H9 (cell line): ENCODE measurements at regions not wholly inside any gene's neighbourhood (a gene's known extent, or its start where the extent isn't known, plus 50 kb on each side); places are given as distances from the start of the nearest gene placed in this dataset.

Experiments
- DNase-seq: peaks from one replicate; pipeline ENCODE4 v3.0.0-alpha.2; 2017
- H2AFZ ChIP-seq: one replicate; pipeline ENCODE4 v1.6.1; 2013; ENCODE audit warnings: mild to moderate bottlenecking, low read length, control low read depth, moderate library complexity
- H2AK5ac ChIP-seq: 2 replicates; pipeline ENCODE4 v1.6.1; 2013; ENCODE audit warnings: low read length, control low read depth, mixed read lengths; ENCODE audit not compliant: insufficient read length
- H2BK120ac ChIP-seq: one replicate; pipeline ENCODE4 v1.6.1; 2013; ENCODE audit warnings: low read depth, mild to moderate bottlenecking, low read length, control low read depth, inconsistent platforms; ENCODE audit not compliant: poor library complexity, severe bottlenecking
- H2BK12ac ChIP-seq: 2 replicates; pipeline ENCODE4 v1.6.1; 2013; ENCODE audit warnings: low read length, control low read depth, mixed read lengths, low read depth; ENCODE audit not compliant: insufficient read length
- H2BK15ac ChIP-seq: 2 replicates; pipeline ENCODE4 v1.6.1; 2013; ENCODE audit warnings: low read depth, low read length, control low read depth
- H2BK20ac ChIP-seq: one replicate; pipeline ENCODE4 v1.6.1; 2013; ENCODE audit warnings: low read depth, mild to moderate bottlenecking, low read length, control low read depth, inconsistent platforms; ENCODE audit not compliant: poor library complexity, severe bottlenecking
- H2BK5ac ChIP-seq: 2 replicates; pipeline ENCODE4 v1.6.1; 2013; ENCODE audit warnings: low read length, control low read depth, mixed read lengths; ENCODE audit not compliant: insufficient read length
- H3K14ac ChIP-seq: 2 replicates; pipeline ENCODE4 v1.6.1; 2013; ENCODE audit warnings: low read length, control low read depth; ENCODE audit not compliant: insufficient read depth
- H3K18ac ChIP-seq: 2 replicates; pipeline ENCODE4 v1.6.1; 2013; ENCODE audit warnings: low read depth, mild to moderate bottlenecking, mixed read lengths, low read length, control low read depth; ENCODE audit not compliant: insufficient read length
- H3K23ac ChIP-seq: 2 replicates; pipeline ENCODE4 v1.6.1; 2013; ENCODE audit warnings: low read length, control low read depth, mixed read lengths, low read depth; ENCODE audit not compliant: insufficient read length
- H3K23me2 ChIP-seq: 2 replicates; pipeline ENCODE4 v1.6.1; 2013; ENCODE audit warnings: low read depth, mild to moderate bottlenecking, mixed read lengths, low read length, control low read depth; ENCODE audit not compliant: insufficient read length, poor library complexity, severe bottlenecking
- H3K27ac ChIP-seq: 2 replicates; pipeline ENCODE4 v1.5.1; 2013; ENCODE audit warnings: low read length, control low read depth, mixed read lengths, low read depth; ENCODE audit not compliant: insufficient read length
- H3K27me3 ChIP-seq: 2 replicates; pipeline ENCODE4 v1.6.1; 2013; ENCODE audit warnings: low read length, control low read depth, inconsistent platforms; ENCODE audit not compliant: insufficient read depth
- H3K4ac ChIP-seq: 2 replicates; pipeline ENCODE4 v1.6.1; 2013; ENCODE audit warnings: low read depth, mild to moderate bottlenecking, control low read depth, inconsistent platforms, low read length, moderate library complexity
- H3K4me1 ChIP-seq: 2 replicates; pipeline ENCODE4 v1.6.1; 2013; ENCODE audit warnings: low read length, control low read depth, inconsistent platforms; ENCODE audit not compliant: insufficient read depth
- H3K4me2 ChIP-seq: 2 replicates; pipeline ENCODE4 v1.6.1; 2013; ENCODE audit warnings: low read length, control low read depth, mixed read lengths; ENCODE audit not compliant: insufficient read length, insufficient read depth
- H3K56ac ChIP-seq: 2 replicates; pipeline ENCODE4 v1.6.1; 2013; ENCODE audit warnings: low read depth, mild to moderate bottlenecking, mixed read lengths, low read length, control low read depth; ENCODE audit not compliant: insufficient read length
- H3K79me1 ChIP-seq: 2 replicates; pipeline ENCODE4 v1.6.1; 2013; ENCODE audit warnings: low read depth, mild to moderate bottlenecking, moderate library complexity, low read length, control low read depth, inconsistent platforms; ENCODE audit not compliant: insufficient read depth, poor library complexity, severe bottlenecking
- H3K79me2 ChIP-seq: 2 replicates; pipeline ENCODE4 v1.6.1; 2013; ENCODE audit warnings: low read length, control low read depth, inconsistent platforms; ENCODE audit not compliant: insufficient read depth
- H3K9ac ChIP-seq: 2 replicates; pipeline ENCODE4 v1.6.1; 2013; ENCODE audit warnings: low read length, control low read depth, mixed read lengths; ENCODE audit not compliant: insufficient read length; ENCODE audit errors: extremely low read depth
- H3K9me3 ChIP-seq: one replicate; pipeline ENCODE4 v1.6.1; 2013; ENCODE audit warnings: low read depth, low read length, inconsistent platforms; ENCODE audit not compliant: control insufficient read depth
- H3T11ph ChIP-seq: one replicate; pipeline ENCODE4 v1.6.1; 2013; ENCODE audit warnings: mild to moderate bottlenecking, low read length, control low read depth, inconsistent platforms
- H4K20me1 ChIP-seq: one replicate; pipeline ENCODE4 v1.6.1; 2013; ENCODE audit not compliant: control insufficient read depth, insufficient read length, insufficient read depth
- H4K5ac ChIP-seq: 2 replicates; pipeline ENCODE4 v1.6.1; 2013; ENCODE audit warnings: low read depth, mild to moderate bottlenecking, mixed read lengths, low read length, control low read depth; ENCODE audit not compliant: insufficient read length
- H4K8ac ChIP-seq: replicated peaks from 2 replicates; pipeline ENCODE4 v1.6.1; 2013; ENCODE audit warnings: low read length, control low read depth, mixed read lengths, low read depth; ENCODE audit not compliant: insufficient read length
- H4K91ac ChIP-seq: 2 replicates; pipeline ENCODE4 v1.6.1; 2013; ENCODE audit warnings: low read depth, mild to moderate bottlenecking, moderate library complexity, mixed read lengths, low read length, control low read depth; ENCODE audit not compliant: insufficient read length
- H3K27ac Mint-ChIP-seq, 3 experiments: 2 replicates in 2 of 3; 3 replicates in 1 of 3; pipeline ENCODE4 v1.8.0; 2020 to 2021; ENCODE audit warnings: mixed read lengths in 3 of 3, mild to moderate bottlenecking in 1 of 3, moderate library complexity in 1 of 3
- H3K27me3 Mint-ChIP-seq: 2 replicates; pipeline ENCODE4 v1.8.0; 2021; ENCODE audit warnings: low read depth, mild to moderate bottlenecking, moderate library complexity, mixed read lengths
- H3K36me3 Mint-ChIP-seq, 3 experiments: 2 replicates in 2 of 3; 3 replicates in 1 of 3; pipeline ENCODE4 v1.8.0; 2020 to 2021; ENCODE audit warnings: low read depth in 3 of 3, mixed read lengths in 3 of 3; ENCODE audit not compliant: insufficient read depth in 1 of 3
- H3K4me1 Mint-ChIP-seq, 2 experiments: 2 replicates each; pipeline ENCODE4 v1.8.0; 2020; ENCODE audit warnings: mixed read lengths in 2 of 2
- H3K4me3 Mint-ChIP-seq, 2 experiments: 2 replicates in 1 of 2; 3 replicates in 1 of 2; pipeline ENCODE4 v1.8.0; 2020 to 2021; ENCODE audit warnings: mild to moderate bottlenecking in 2 of 2, mixed read lengths in 2 of 2, moderate library complexity in 1 of 2
- H3K9me3 Mint-ChIP-seq, 2 experiments: 2 replicates in 1 of 2; 3 replicates in 1 of 2; pipeline ENCODE4 v1.8.0; 2020; ENCODE audit warnings: mild to moderate bottlenecking in 2 of 2, mixed read lengths in 2 of 2, moderate library complexity in 1 of 2
- CTCF ChIP-seq: fragments of 200-600 bp; sonication (generic); conservative IDR thresholded peaks from 3 replicates; pipeline ENCODE4 v1.8.0; 2021; ENCODE audit warnings: antibody characterized with exemption, mild to moderate bottlenecking
- WGBS: extraction: QIAGEN DNeasy Blood & Tissue Kit; methylation state at CpG from one replicate; pipeline ENCODE4 v1.1.7; 2013; ENCODE audit warnings: missing lambda C conversion rate, low lambda C conversion rate, mixed read lengths; ENCODE audit not compliant: insufficient read length; ENCODE audit errors: extremely low coverage; 5-methylcytosine and 5-hydroxymethylcytosine counted together

- Histone ChIP-seq H3K23ac (no peak overlapping the region), H2AFZ (no peak overlapping the region), H4K20me1 (no peaks in the 10 kb centered on the region), H2BK120ac (no peak overlapping the region), H3K14ac (no peak overlapping the region), H4K8ac (no peak overlapping the region), H3K79me1 (no peaks in the 10 kb centered on the region), H3K4ac (no peak overlapping the region), H3K18ac (no peak overlapping the region), H2BK12ac (no peak overlapping the region), H3K56ac (no peak overlapping the region), H2BK20ac (no peak overlapping the region), H3K79me2 (no peaks in the 10 kb centered on the region), H3T11ph (no peak overlapping the region), H4K5ac (no peak overlapping the region), H3K4me2 (no peak overlapping the region), H3K9ac (no peak overlapping the region), H2BK5ac (no peak overlapping the region), H3K4me1 (no peaks in the 10 kb centered on the region), H3K27ac (no peak overlapping the region), H3K23me2 (no peaks in the 10 kb centered on the region), H3K27me3 (no peaks in the 10 kb centered on the region), H2BK15ac (no peak overlapping the region), H2AK5ac (no peak overlapping the region), H3K9me3 (no peaks in the 10 kb centered on the region), H4K91ac (no peak overlapping the region)
- no peaks in the 10 kb centered on the region for H3K36me3 Mint-ChIP-seq
- WGBS: no CpG with 5 or more reads among the region's 4 CpGs
- no peak for DNase-seq
- H3K9me3 Mint-ChIP-seq: no peaks in the 10 kb centered on the region
- 0 out of 7 replicates have a peak overlapping the region, but pooled peaks of 1 of the 3 experiments have one; percentile 24 for H3K27ac Mint-ChIP-seq
- TF ChIP-seq CTCF: no peak
- peaks cover 12 to 14% of the 10 kb centered on the region in 2 experiments for H3K4me1 Mint-ChIP-seq
- H3K27me3 Mint-ChIP-seq: peaks cover 12% of the 10 kb centered on the region
- no peak overlapping the region for H3K4me3 Mint-ChIP-seq
Measured at GRCh38 chr7:49703337-49703736, 70.1 kb upstream of the VWC2 start.
